ENCODE measurements at regions not wholly inside any gene's neighbourhood (a gene's known extent, or its start where the extent isn't known, plus 50 kb on each side); places are given as distances from the start of the nearest gene placed in this dataset.

- no peak for DNase-seq (ENCODE audit: low read depth)
Measured at GRCh38 chr14:38310420-38310995, 54.6 kb upstream of the CLEC14A start.

GRCh38 chr14:38309522-38310277 is 53.8 kb upstream of the CLEC14A start:
- no peak for DNase-seq (ENCODE audit: low read depth)

All from T follicular helper cell (primary cell).